Activated T-helper 9 cell treated with anti-CD3 and anti-CD28 coated beads, Interleukin-2, amount 50 U/mL, for 16 hours (primary cell): ENCODE measurements at regions not wholly inside any gene's neighbourhood (a gene's known extent, or its start where the extent isn't known, plus 50 kb on each side); places are given as distances from the start of the nearest gene placed in this dataset.

Source experiments
- DNase-seq: peaks from one replicate; pipeline ENCODE4 v3.0.0-alpha.2; 2020; ENCODE audit warnings: low read depth

GRCh38 chr17:77872714-77873499 lies 85.6 kb upstream of the TNRC6C start:
- no peak for DNase-seq

GRCh38 chr17:77873500-77874302 lies 84.8 kb upstream of the TNRC6C start:
- no peak for DNase-seq

GRCh38 chr17:77874303-77875050 lies 84.0 kb upstream of the TNRC6C start:
- no peak for DNase-seq

- no peak for DNase-seq
Measured at GRCh38 chr17:77875051-77875780, 83.3 kb upstream of the TNRC6C start.

GRCh38 chr17:77875881-77876509 lies 82.5 kb upstream of the TNRC6C start:
- DNase-seq: no peak

GRCh38 chr17:77877036-77877435 lies 81.5 kb upstream of the TNRC6C start:
- DNase-seq: no peak

GRCh38 chr17:77877646-77878355 lies 80.7 kb upstream of the TNRC6C start:
- no peak for DNase-seq

- DNase-seq: no peak
Measured at GRCh38 chr17:77879226-77879895, 79.1 kb upstream of the TNRC6C start.

- DNase-seq: no peak
Measured at GRCh38 chr17:77879896-77880280, 78.6 kb upstream of the TNRC6C start.

- DNase-seq: no peak
Measured at GRCh38 chr17:77880711-77881450, 77.6 kb upstream of the TNRC6C start.

- DNase-seq: peak; percentile 49
Measured at GRCh38 chr17:77881545-77881944, 77.0 kb upstream of the TNRC6C start.

- DNase-seq: no peak
Measured at GRCh38 chr17:77882040-77882439, 76.5 kb upstream of the TNRC6C start.

- DNase-seq: peak; percentile 65
Measured at GRCh38 chr17:77882481-77883212, 75.9 kb upstream of the TNRC6C start.

- no peak for DNase-seq
Measured at GRCh38 chr17:77883213-77883650, 75.3 kb upstream of the TNRC6C start.

GRCh38 chr17:77884019-77884418 lies 74.5 kb upstream of the TNRC6C start:
- DNase-seq: no peak

GRCh38 chr17:77884967-77885641 lies 73.4 kb upstream of the TNRC6C start:
- DNase-seq: no peak

- DNase-seq: no peak
Measured at GRCh38 chr17:77885678-77886386, 72.7 kb upstream of the TNRC6C start.

- DNase-seq: no peak
Measured at GRCh38 chr17:77886387-77886728, 72.1 kb upstream of the TNRC6C start.
